ENCODE measurements at regions not wholly inside any gene's neighbourhood (a gene's known extent, or its start where the extent isn't known, plus 50 kb on each side); places are given as distances from the start of the nearest gene placed in this dataset.

GRCh38 chr12:107526555-107527180, 158.9 kb upstream of the PWP1 start:
- H3K9me3 ChIP-seq (ENCODE audit: low read length) = no peaks in the 10 kb centered on the region
- no peaks in the 10 kb centered on the region for H4K20me1 ChIP-seq (ENCODE audit: insufficient read depth, low read length)
- TF ChIP-seq CTCF (IDR thresholded peaks at IDR 0.05; ENCODE audit: low read length) = no peak
- no peak for TF ChIP-seq EZH2 (IDR thresholded peaks at IDR 0.05; ENCODE audit: borderline replicate concordance, low read length)
- H3K27ac ChIP-seq (ENCODE audit: low read depth, low read length, poor library complexity, severe bottlenecking) = no peak overlapping the region
- no peaks in the 10 kb centered on the region for H3K79me2 ChIP-seq (ENCODE audit: insufficient read depth, low read length)
- no peak overlapping the region for H3K4me2 ChIP-seq (ENCODE audit: low read length)
- H3K36me3 ChIP-seq (ENCODE audit: insufficient read depth, low read length) = no peaks in the 10 kb centered on the region
- no peaks in the 10 kb centered on the region for H3K4me1 ChIP-seq (ENCODE audit: insufficient read depth, low read length, severe bottlenecking)
- no peak overlapping the region for H2AFZ ChIP-seq (ENCODE audit: low read length)
- H3F3A ChIP-seq (ENCODE audit: insufficient read depth, low read length) = no peaks in the 10 kb centered on the region
- H3K4me3 ChIP-seq (ENCODE audit: low read depth, low read length, poor library complexity, severe bottlenecking) = no peak overlapping the region
- H3K9ac ChIP-seq (ENCODE audit: low read length) = no peak overlapping the region
- H3K27me3 ChIP-seq (ENCODE audit: insufficient read depth, low read length) = no peaks in the 10 kb centered on the region
- H3K9me2 ChIP-seq (ENCODE audit: low read depth, low read length) = no peaks in the 10 kb centered on the region

- Histone ChIP-seq H3K27me3 (ENCODE audit: insufficient read depth, low read length) (no peaks in the 10 kb centered on the region), H3K27ac (ENCODE audit: low read depth, low read length, poor library complexity, severe bottlenecking) (no peak overlapping the region), H3K79me2 (ENCODE audit: insufficient read depth, low read length) (no peaks in the 10 kb centered on the region), H2AFZ (ENCODE audit: low read length) (no peak overlapping the region), H3K36me3 (ENCODE audit: insufficient read depth, low read length) (no peaks in the 10 kb centered on the region), H4K20me1 (ENCODE audit: insufficient read depth, low read length) (no peaks in the 10 kb centered on the region), H3K9ac (ENCODE audit: low read length) (no peak overlapping the region), H3K4me3 (ENCODE audit: low read depth, low read length, poor library complexity, severe bottlenecking) (no peak overlapping the region), H3F3A (ENCODE audit: insufficient read depth, low read length) (no peaks in the 10 kb centered on the region), H3K9me3 (ENCODE audit: low read length) (no peaks in the 10 kb centered on the region), H3K4me2 (ENCODE audit: low read length) (no peak overlapping the region), H3K4me1 (ENCODE audit: insufficient read depth, low read length, severe bottlenecking) (no peaks in the 10 kb centered on the region), H3K9me2 (ENCODE audit: low read depth, low read length) (no peaks in the 10 kb centered on the region)
- TF ChIP-seq CTCF (IDR thresholded peaks at IDR 0.05; ENCODE audit: low read length) = no peak
- TF ChIP-seq EZH2 (IDR thresholded peaks at IDR 0.05; ENCODE audit: borderline replicate concordance, low read length) = no peak
These were observed 156.8 kb upstream of the PWP1 start for GRCh38 chr12:107528731-107529365.

- Histone ChIP-seq H3K4me2 (ENCODE audit: low read length) (no peak overlapping the region), H3K4me1 (ENCODE audit: insufficient read depth, low read length, severe bottlenecking) (no peaks in the 10 kb centered on the region), H3K4me3 (ENCODE audit: low read depth, low read length, poor library complexity, severe bottlenecking) (no peak overlapping the region), H3K9me3 (ENCODE audit: low read length) (no peaks in the 10 kb centered on the region), H4K20me1 (ENCODE audit: insufficient read depth, low read length) (no peaks in the 10 kb centered on the region), H3K9ac (ENCODE audit: low read length) (no peak overlapping the region), H3K27me3 (ENCODE audit: insufficient read depth, low read length) (no peaks in the 10 kb centered on the region), H3K27ac (ENCODE audit: low read depth, low read length, poor library complexity, severe bottlenecking) (no peak overlapping the region), H3K9me2 (ENCODE audit: low read depth, low read length) (no peaks in the 10 kb centered on the region), H3F3A (ENCODE audit: insufficient read depth, low read length) (no peaks in the 10 kb centered on the region), H3K79me2 (ENCODE audit: insufficient read depth, low read length) (no peaks in the 10 kb centered on the region), H2AFZ (ENCODE audit: low read length) (no peak overlapping the region), H3K36me3 (ENCODE audit: insufficient read depth, low read length) (no peaks in the 10 kb centered on the region)
- TF ChIP-seq CTCF (IDR thresholded peaks at IDR 0.05; ENCODE audit: low read length) (no peak), EZH2 (IDR thresholded peaks at IDR 0.05; ENCODE audit: borderline replicate concordance, low read length) (no peak)
These were observed 155.6 kb upstream of the PWP1 start for GRCh38 chr12:107529991-107530390.

Measured in OCI-LY1 (cell line).